ELR (cell line): ENCODE measurements at regions not wholly inside any gene's neighbourhood (a gene's known extent, or its start where the extent isn't known, plus 50 kb on each side); places are given as distances from the start of the nearest gene placed in this dataset.

ENCODE experiments used
- DNase-seq: peaks from one replicate; pipeline ENCODE4 v3.0.0-alpha.2; 2015; ENCODE audit warnings: low read depth

DNA sequence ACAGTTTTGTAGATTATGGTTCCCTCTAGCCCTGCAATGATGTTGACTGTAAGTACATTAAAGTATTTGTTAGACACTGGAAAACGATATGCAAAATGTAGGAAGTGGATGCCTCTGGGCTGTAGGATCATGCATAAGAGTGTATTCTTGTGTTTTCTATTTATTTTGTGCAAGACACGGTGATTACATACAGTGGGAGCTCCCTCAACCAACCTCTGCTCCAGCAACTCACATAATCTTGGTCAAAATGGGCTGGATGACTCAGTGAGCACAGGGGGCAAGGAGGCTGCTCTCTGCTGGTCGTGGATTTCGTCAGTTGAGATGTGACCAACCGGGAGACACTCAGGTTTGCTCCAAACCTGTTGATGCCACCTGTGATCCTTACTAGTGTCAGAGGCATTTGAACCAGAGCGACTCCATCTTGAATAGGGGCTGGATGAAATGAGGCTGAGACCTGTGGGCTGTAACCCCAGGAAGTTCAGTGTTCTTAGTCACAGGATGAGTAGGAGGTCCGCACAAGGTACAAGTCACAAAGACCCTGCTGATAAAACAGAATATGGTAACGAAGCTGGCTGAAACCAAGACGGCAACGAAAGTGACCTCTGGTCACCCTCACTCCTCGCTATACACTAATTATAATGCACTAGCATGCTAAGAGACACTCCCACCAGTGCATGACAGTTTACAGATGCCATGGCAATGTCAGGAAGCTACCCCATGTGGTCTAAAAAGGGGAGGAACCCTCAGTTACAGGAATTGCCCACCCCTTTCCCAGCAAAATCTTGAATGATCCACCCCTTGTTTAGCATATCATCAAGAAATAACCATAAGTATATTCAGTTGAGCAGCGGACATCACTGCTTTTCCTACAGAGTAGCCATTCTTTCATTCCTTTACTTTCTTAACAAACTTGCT is 56.4 kb upstream of the FAM20C start:
- no peak for DNase-seq

DNA sequence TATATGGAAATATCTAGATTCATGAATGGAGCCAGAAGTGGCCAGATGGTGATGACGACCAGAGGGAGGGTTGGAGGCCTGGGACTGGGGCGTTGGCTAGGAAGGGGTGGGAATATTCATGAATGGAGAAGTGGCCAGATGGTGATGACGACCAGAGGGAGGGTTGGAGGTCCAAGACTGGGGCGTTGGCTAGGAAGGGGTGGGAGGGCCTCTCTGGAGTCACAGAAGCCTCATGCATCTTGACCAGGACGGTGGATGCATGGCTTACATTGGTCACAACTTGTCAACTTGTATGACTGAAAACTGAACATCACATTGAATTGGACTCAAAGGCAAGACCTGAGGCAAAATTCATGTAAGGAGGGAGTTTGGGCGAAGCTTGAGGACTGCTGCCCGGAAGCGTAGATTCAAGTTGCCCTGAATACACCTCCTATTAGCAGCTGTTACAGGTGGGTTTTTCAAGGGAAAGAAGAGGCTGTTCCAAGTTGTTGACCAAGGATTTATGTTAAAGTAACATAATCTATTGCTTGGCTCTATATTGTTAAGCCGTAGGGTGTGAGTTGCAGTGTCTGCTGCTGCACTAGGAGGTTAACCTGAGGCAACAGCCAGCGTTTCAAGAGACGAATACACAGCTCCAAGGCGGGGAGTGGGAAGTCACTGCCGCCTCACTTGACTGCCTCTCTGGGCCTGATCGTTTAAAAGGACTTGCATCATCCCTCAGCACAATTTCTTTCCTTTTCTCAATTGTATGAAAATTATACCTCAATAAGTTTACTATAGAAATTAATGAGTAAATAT is 55.1 kb upstream of the FAM20C start:
- no peak for DNase-seq

DNA sequence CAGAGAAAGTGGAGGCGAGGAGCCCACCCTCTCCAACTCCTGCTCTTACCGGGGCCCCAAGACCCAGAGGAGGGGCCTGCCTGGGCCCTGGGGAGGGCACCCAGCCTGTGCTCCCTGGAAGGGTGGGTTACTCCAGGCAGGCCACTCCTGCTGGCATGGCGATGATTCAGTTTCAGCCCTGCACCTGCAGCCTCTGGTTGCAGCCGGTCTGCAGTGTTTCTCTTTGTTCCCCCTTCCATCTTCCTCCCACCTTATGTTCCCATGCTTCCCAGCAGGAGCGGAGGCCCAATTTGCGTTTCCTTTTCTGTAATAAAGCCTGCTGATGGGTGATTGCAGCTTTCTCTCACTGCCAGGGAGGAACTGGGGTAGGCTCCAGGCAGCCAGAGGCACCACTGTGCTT is 53.2 kb upstream of the FAM20C start:
- DNase-seq, result no peak

DNA sequence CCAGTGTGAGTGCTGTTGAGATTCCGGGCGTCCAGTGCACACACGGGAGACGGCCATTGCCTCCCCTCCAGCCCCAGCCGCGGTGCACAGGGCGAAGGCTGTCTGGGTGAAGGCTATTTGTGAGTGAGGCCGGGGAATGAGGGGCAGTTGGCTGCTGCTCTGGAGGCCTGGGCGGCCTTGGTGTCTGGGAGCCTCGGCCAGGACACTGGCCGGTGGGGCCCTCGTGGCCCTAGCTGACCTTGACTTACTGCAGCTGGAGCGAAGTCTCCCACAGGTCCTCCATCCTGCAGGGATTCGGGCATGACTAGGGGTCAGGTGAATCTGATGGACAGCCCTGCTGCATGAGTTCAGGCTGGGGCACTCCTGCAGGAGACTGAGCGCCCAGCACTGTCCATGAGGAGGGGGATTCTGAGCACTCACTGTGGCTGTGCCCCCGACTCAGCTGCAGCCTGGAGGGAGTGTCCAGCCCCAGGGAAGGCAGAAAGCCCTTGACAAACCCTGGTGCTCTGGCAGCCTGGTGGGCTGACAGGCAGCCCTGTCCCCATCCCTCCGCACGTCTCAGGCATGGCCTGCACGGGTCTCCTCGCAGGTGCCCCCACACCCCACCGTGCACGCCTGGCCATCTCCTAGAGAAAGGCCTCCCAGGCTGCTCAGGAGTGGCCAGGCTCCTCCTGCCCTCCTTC is 52.7 kb upstream of the FAM20C start:
- DNase-seq, result no peak

DNA sequence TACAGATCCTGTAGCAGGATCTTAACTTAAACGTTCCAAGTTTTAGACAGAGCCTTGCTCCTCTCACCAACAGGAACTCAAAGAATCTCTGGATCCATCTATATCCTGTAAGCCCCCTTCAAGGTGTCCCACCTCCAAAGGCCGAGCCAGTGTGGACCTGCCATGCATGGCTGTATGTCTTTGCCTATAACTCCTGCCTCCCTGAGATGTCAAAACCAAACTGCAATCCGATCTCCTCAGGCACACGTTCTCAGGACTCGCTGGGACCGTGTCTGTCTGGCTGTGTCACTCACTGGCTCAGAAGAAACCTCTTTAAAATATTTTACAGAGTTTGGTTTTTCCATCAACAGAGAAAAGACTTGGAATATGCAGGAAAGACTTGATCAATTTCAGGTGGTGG is 51.4 kb upstream of the FAM20C start:
- DNase-seq, result no peak

DNA sequence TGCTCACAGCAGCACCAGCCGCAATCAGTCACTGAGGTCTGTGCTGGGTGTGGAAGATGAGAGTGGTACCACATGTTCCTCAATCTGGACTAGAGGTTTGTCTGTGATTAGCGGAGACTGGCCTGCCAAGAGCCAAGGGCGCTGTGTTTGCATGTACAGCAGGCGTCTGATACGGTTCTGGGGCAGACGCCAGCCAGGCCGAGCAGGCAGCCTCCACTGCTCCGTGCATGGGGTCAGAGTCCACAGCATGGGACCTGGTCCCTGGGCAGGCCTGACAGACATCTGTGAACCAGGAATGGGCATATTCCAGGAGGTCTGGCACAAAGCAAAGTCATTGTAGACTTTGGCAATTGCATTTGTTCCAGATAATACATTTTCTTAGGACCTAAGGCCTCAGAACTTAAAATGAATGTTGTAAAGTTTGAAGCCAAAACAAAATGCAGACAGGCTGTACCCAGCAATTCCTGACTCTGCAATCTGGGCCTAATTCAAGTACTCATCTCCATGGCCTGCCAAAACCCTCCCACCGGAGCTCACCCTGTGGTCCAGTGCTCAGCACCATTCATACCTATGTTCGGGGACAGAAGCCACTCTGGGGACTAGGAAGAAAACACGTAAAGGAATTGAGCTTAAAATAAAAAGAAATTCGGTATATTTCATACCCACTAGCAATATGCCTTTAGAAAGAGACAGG is 50.0 kb upstream of the FAM20C start:
- DNase-seq, result no peak
